Neuronal stem cell (in vitro differentiated cells): ENCODE measurements at regions not wholly inside any gene's neighbourhood (a gene's known extent, or its start where the extent isn't known, plus 50 kb on each side); places are given as distances from the start of the nearest gene placed in this dataset.
A peak's percentile ranks its signal among the peaks of the same experiment; 100 is the strongest.

Experiments
- DNase-seq: peaks from one replicate; pipeline ENCODE4 v3.0.0-alpha.2; 2013; ENCODE audit warnings: low spot score
- H2AFZ ChIP-seq: one replicate; pipeline ENCODE4 v1.6.1; 2013; ENCODE audit warnings: mild to moderate bottlenecking, low read length, inconsistent platforms
- H2AK5ac ChIP-seq: 2 replicates; pipeline ENCODE4 v1.6.1; 2013; ENCODE audit warnings: low read depth, mild to moderate bottlenecking, inconsistent platforms, low read length, moderate library complexity, mixed read lengths
- H2BK120ac ChIP-seq: 2 replicates; pipeline ENCODE4 v1.6.1; 2013; ENCODE audit warnings: low read depth, mild to moderate bottlenecking, inconsistent platforms, low read length, moderate library complexity, mixed read lengths
- H2BK12ac ChIP-seq: one replicate; pipeline ENCODE4 v1.6.1; 2013; ENCODE audit warnings: low read length, inconsistent platforms
- H2BK15ac ChIP-seq: 2 replicates; pipeline ENCODE4 v1.6.1; 2013; ENCODE audit warnings: mild to moderate bottlenecking, low read length, inconsistent platforms, mixed read lengths
- H2BK5ac ChIP-seq: one replicate; pipeline ENCODE4 v1.6.1; 2013; ENCODE audit warnings: inconsistent platforms, mild to moderate bottlenecking, low read length, moderate library complexity
- H3K14ac ChIP-seq: one replicate; pipeline ENCODE4 v1.6.1; 2013; ENCODE audit warnings: low read length, inconsistent platforms
- H3K18ac ChIP-seq: 2 replicates; pipeline ENCODE4 v1.6.1; 2013; ENCODE audit warnings: low read length, inconsistent platforms
- H3K23ac ChIP-seq: 2 replicates; pipeline ENCODE4 v1.6.1; 2013; ENCODE audit warnings: low read depth, mild to moderate bottlenecking, mixed read lengths, low read length, inconsistent platforms; ENCODE audit not compliant: poor library complexity
- H3K27ac ChIP-seq: replicated peaks from 3 replicates; pipeline ENCODE4 v1.5.1; 2013; ENCODE audit warnings: low read length, inconsistent platforms
- H3K27me3 ChIP-seq, 3 experiments: 2 replicates each; pipeline ENCODE4 v1.6.1; 2013; ENCODE audit warnings: low read length in 3 of 3, mild to moderate bottlenecking in 2 of 3, inconsistent platforms in 1 of 3, low read depth in 1 of 3, mixed read lengths in 1 of 3, moderate library complexity in 1 of 3; ENCODE audit not compliant: control insufficient read depth in 3 of 3, insufficient read depth in 3 of 3
- H3K36me3 ChIP-seq, 2 donors: replicated peaks in 1 of 2; 2 replicates each; pipeline ENCODE4 v1.6.1; 2013; ENCODE audit warnings: low read length in 2 of 2; ENCODE audit not compliant: control insufficient read depth in 2 of 2, insufficient read depth in 2 of 2
- H3K4ac ChIP-seq: 2 replicates; pipeline ENCODE4 v1.6.1; 2013; ENCODE audit warnings: inconsistent platforms, mild to moderate bottlenecking, low read length, moderate library complexity
- H3K4me1 ChIP-seq, 2 donors: 1 replicate in 1 of 2; 2 replicates in 1 of 2; pipeline ENCODE4 v1.6.1; 2013; ENCODE audit warnings: low read length in 2 of 2, low read depth in 1 of 2; ENCODE audit not compliant: control insufficient read depth in 2 of 2, insufficient read depth in 1 of 2
- H3K4me2 ChIP-seq: one replicate; pipeline ENCODE4 v1.6.1; 2013; ENCODE audit warnings: mild to moderate bottlenecking, low read length, inconsistent platforms; ENCODE audit not compliant: insufficient read depth, poor library complexity, severe bottlenecking
- H3K4me3 ChIP-seq, 2 donors: 2 replicates each; pipeline ENCODE4 v1.5.1; 2013; ENCODE audit warnings: low read length in 2 of 2, mild to moderate bottlenecking in 2 of 2, inconsistent platforms in 1 of 2, moderate library complexity in 1 of 2
- H3K79me1 ChIP-seq: one replicate; pipeline ENCODE4 v1.6.1; 2013; ENCODE audit warnings: low read depth, mild to moderate bottlenecking, inconsistent platforms, low read length, moderate library complexity
- H3K9ac ChIP-seq: one replicate; pipeline ENCODE4 v1.6.1; 2013; ENCODE audit warnings: mild to moderate bottlenecking, low read depth, low read length, inconsistent platforms; ENCODE audit not compliant: poor library complexity
- H3K9me3 ChIP-seq, 2 donors: replicated peaks in 1 of 2; 2 replicates each; pipeline versions ENCODE3 to v1.6.1; 2013; ENCODE audit warnings: low read length in 2 of 2, mild to moderate bottlenecking in 2 of 2, inconsistent platforms in 1 of 2, low read depth in 1 of 2, mixed read lengths in 1 of 2, moderate library complexity in 1 of 2; ENCODE audit not compliant: control insufficient read depth in 2 of 2, insufficient read depth in 1 of 2
- H4K8ac ChIP-seq: one replicate; pipeline ENCODE4 v1.6.1; 2013; ENCODE audit warnings: low read depth, mild to moderate bottlenecking, inconsistent platforms, low read length, moderate library complexity
- H4K91ac ChIP-seq: one replicate; pipeline ENCODE4 v1.6.1; 2013; ENCODE audit warnings: low read length, low read depth, mild to moderate bottlenecking, inconsistent platforms; ENCODE audit not compliant: poor library complexity
- WGBS, 2 donors: extraction: QIAGEN DNeasy Blood & Tissue Kit; methylation state at CpG; one replicate each; pipeline ENCODE4 v1.1.7; 2013; ENCODE audit warnings: missing lambda C conversion rate in 2 of 2, mixed read lengths in 1 of 2; ENCODE audit not compliant: insufficient read length in 2 of 2, insufficient replicate concordance in 1 of 2; ENCODE audit errors: extremely low coverage in 2 of 2; 5-methylcytosine and 5-hydroxymethylcytosine counted together

GRCh38 chr2:238995634-238996033 is 147.7 kb downstream of the TWIST2 start:
- no peak overlapping the region for H3K27ac ChIP-seq
- H3K18ac ChIP-seq, result no peak overlapping the region
- no peak overlapping the region for H2BK12ac ChIP-seq
- no peaks in the 10 kb centered on the region for H3K4me1 ChIP-seq
- no peaks in the 10 kb centered on the region for H3K36me3 ChIP-seq
- no peak overlapping the region for H3K4me3 ChIP-seq
- no peak overlapping the region for H2BK5ac ChIP-seq
- H3K9me3 ChIP-seq, result peaks cover 0 to 4% of the 10 kb centered on the region in 2 donors
- no peak overlapping the region for H3K4ac ChIP-seq
- H3K27me3 ChIP-seq, result peaks cover 0 to 5% (median 0%) of the 10 kb centered on the region in 3 experiments
- H3K4me2 ChIP-seq, result no peak overlapping the region
- no peak overlapping the region for H2AFZ ChIP-seq
- H2BK120ac ChIP-seq, result no peak overlapping the region
- WGBS, 2 donors, result no CpG with 5 or more reads among the region's 1 CpG
- no peak overlapping the region for H4K8ac ChIP-seq
- H2AK5ac ChIP-seq, result no peak overlapping the region
- H3K79me1 ChIP-seq, result no peaks in the 10 kb centered on the region
- no peak overlapping the region for H3K14ac ChIP-seq
- no peak overlapping the region for H3K9ac ChIP-seq
- no peak overlapping the region for H4K91ac ChIP-seq
- H3K23ac ChIP-seq, result no peak overlapping the region
- H2BK15ac ChIP-seq, result no peak overlapping the region
- DNase-seq, result no peak

GRCh38 chr2:238996331-238997136 is 148.6 kb downstream of the TWIST2 start:
- Histone ChIP-seq H3K9ac (no peak overlapping the region), H2AK5ac (peak overlapping the region; percentile 85), H3K4ac (no peak overlapping the region), H3K18ac (peak overlapping the region; percentile 45), H2AFZ (no peak overlapping the region), H3K4me3 (no peak overlapping the region), H3K36me3 (no peaks in the 10 kb centered on the region), H3K9me3 (peaks cover 0 to 4% of the 10 kb centered on the region in 2 donors), H3K4me2 (no peak overlapping the region), H3K23ac (peak overlapping the region; percentile 47), H3K14ac (peak overlapping the region; percentile 51), H2BK5ac (peak overlapping the region; percentile 47), H2BK120ac (no peak overlapping the region), H3K27ac (no peak overlapping the region), H4K91ac (no peak overlapping the region), H4K8ac (no peak overlapping the region), H2BK12ac (no peak overlapping the region), H3K79me1 (no peaks in the 10 kb centered on the region), H3K4me1 (no peaks in the 10 kb centered on the region), H3K27me3 (peaks cover 0 to 5% (median 0%) of the 10 kb centered on the region in 3 experiments), H2BK15ac (no peak overlapping the region)
- no CpG with 5 or more reads among the region's 21 CpGs for WGBS, 2 donors
- no peak for DNase-seq

GRCh38 chr2:238997137-238997390 is 149.2 kb downstream of the TWIST2 start:
- H3K14ac ChIP-seq, result no peak overlapping the region
- WGBS, 2 donors, result no CpG with 5 or more reads among the region's 10 CpGs
- no peak overlapping the region for H4K8ac ChIP-seq
- H3K4ac ChIP-seq, result no peak overlapping the region
- H3K36me3 ChIP-seq, result no peaks in the 10 kb centered on the region
- H3K27ac ChIP-seq, result no peak overlapping the region
- H3K4me2 ChIP-seq, result no peak overlapping the region
- H3K27me3 ChIP-seq, result peaks cover 0 to 5% (median 0%) of the 10 kb centered on the region in 3 experiments
- no peaks in the 10 kb centered on the region for H3K4me1 ChIP-seq
- H2BK120ac ChIP-seq, result no peak overlapping the region
- H2AFZ ChIP-seq, result no peak overlapping the region
- H3K9me3 ChIP-seq, result peaks cover 0 to 7% of the 10 kb centered on the region in 2 donors
- H2AK5ac ChIP-seq, result peak overlapping the region; percentile 42
- no peak overlapping the region for H2BK15ac ChIP-seq
- no peak overlapping the region for H3K18ac ChIP-seq
- H3K4me3 ChIP-seq, result no peak overlapping the region
- H3K9ac ChIP-seq, result no peak overlapping the region
- no peak overlapping the region for H2BK12ac ChIP-seq
- H3K79me1 ChIP-seq, result no peaks in the 10 kb centered on the region
- H2BK5ac ChIP-seq, result no peak overlapping the region
- no peak for DNase-seq
- H3K23ac ChIP-seq, result no peak overlapping the region
- H4K91ac ChIP-seq, result no peak overlapping the region

GRCh38 chr2:238997684-238998083 is 149.8 kb downstream of the TWIST2 start:
- H4K8ac ChIP-seq, result no peak overlapping the region
- H3K4me3 ChIP-seq, result no peak overlapping the region
- no peak for DNase-seq
- H2BK120ac ChIP-seq, result no peak overlapping the region
- H2BK15ac ChIP-seq, result no peak overlapping the region
- H3K79me1 ChIP-seq, result no peaks in the 10 kb centered on the region
- no CpG with 5 or more reads among the region's 10 CpGs for WGBS, 2 donors
- H3K4me1 ChIP-seq, result no peaks in the 10 kb centered on the region
- peak overlapping the region; percentile 32 for H3K18ac ChIP-seq
- no peak overlapping the region for H3K9ac ChIP-seq
- H3K36me3 ChIP-seq, result no peaks in the 10 kb centered on the region
- H3K14ac ChIP-seq, result peak overlapping the region; percentile 31
- H3K27ac ChIP-seq, result no peak overlapping the region
- H4K91ac ChIP-seq, result no peak overlapping the region
- H3K9me3 ChIP-seq, result peaks cover 0 to 7% of the 10 kb centered on the region in 2 donors
- peak overlapping the region; percentile 56 for H2AK5ac ChIP-seq
- no peak overlapping the region for H3K4ac ChIP-seq
- no peak overlapping the region for H2BK5ac ChIP-seq
- no peak overlapping the region for H3K4me2 ChIP-seq
- no peak overlapping the region for H3K23ac ChIP-seq
- peaks cover 0 to 8% (median 0%) of the 10 kb centered on the region in 3 experiments for H3K27me3 ChIP-seq
- no peak overlapping the region for H2BK12ac ChIP-seq
- no peak overlapping the region for H2AFZ ChIP-seq
